Hepatocyte (in vitro differentiated cells): ENCODE measurements at regions not wholly inside any gene's neighbourhood (a gene's known extent, or its start where the extent isn't known, plus 50 kb on each side); places are given as distances from the start of the nearest gene placed in this dataset.

Source experiments
- DNase-seq: peaks from one replicate; pipeline ENCODE4 v3.0.0-alpha.2; 2016; ENCODE audit warnings: low spot score
- H2AFZ ChIP-seq: fragments of 200-600 bp; sonication (generic); 2 replicates; pipeline ENCODE4 v1.6.0; 2016; ENCODE audit warnings: antibody characterized with exemption, mild to moderate bottlenecking
- H3K27ac ChIP-seq: fragments of 200-600 bp; sonication (generic); 2 replicates; pipeline ENCODE4 v1.5.1; 2016; ENCODE audit warnings: mild to moderate bottlenecking
- H3K27me3 ChIP-seq: fragments of 200-600 bp; sonication (generic); 2 replicates; pipeline ENCODE4 v1.6.1; 2016
- H3K36me3 ChIP-seq: fragments of 200-600 bp; sonication (generic); replicated peaks from 2 replicates; pipeline ENCODE4 v1.5.1; 2016; ENCODE audit warnings: low read depth; ENCODE audit not compliant: insufficient read depth
- H3K4me1 ChIP-seq: fragments of 200-600 bp; sonication (generic); 2 replicates; pipeline ENCODE4 v1.5.1; 2016; ENCODE audit warnings: mild to moderate bottlenecking, moderate library complexity; ENCODE audit not compliant: insufficient read depth
- H3K4me2 ChIP-seq: fragments of 200-600 bp; sonication (generic); 2 replicates; pipeline ENCODE4 v1.6.0; 2016
- H3K4me3 ChIP-seq: fragments of 200-600 bp; sonication (generic); 2 replicates; pipeline ENCODE4 v1.5.1; 2016; ENCODE audit warnings: mild to moderate bottlenecking
- H3K79me2 ChIP-seq: fragments of 200-600 bp; sonication (generic); 2 replicates; pipeline ENCODE4 v1.6.0; 2017; ENCODE audit warnings: mild to moderate bottlenecking
- H3K9me2 ChIP-seq: fragments of 200-600 bp; sonication (generic); replicated peaks from 2 replicates; pipeline ENCODE4 v1.6.0; 2017; ENCODE audit warnings: mild to moderate bottlenecking; ENCODE audit not compliant: insufficient read depth
- H3K9me3 ChIP-seq: fragments of 200-600 bp; sonication (generic); 2 replicates; pipeline ENCODE4 v1.5.1; 2016; ENCODE audit warnings: low read depth, mild to moderate bottlenecking
- H4K20me1 ChIP-seq: fragments of 200-600 bp; sonication (generic); 2 replicates; pipeline ENCODE4 v1.6.0; 2016; ENCODE audit warnings: mild to moderate bottlenecking; ENCODE audit not compliant: insufficient read depth, poor library complexity, severe bottlenecking
- EZH2 ChIP-seq: fragments of 200-600 bp; sonication (generic); IDR thresholded peaks from 2 replicates; pipeline ENCODE4 v1.6.1; 2016; ENCODE audit warnings: antibody characterized with exemption, mild to moderate bottlenecking, borderline replicate concordance
- EZH2phosphoT487 ChIP-seq: fragments of 200-600 bp; sonication (generic); IDR thresholded peaks from one replicate; pipeline ENCODE4 v1.6.1; 2018; ENCODE audit warnings: antibody characterized with exemption, mild to moderate bottlenecking, low read depth, moderate library complexity; ENCODE audit not compliant: unreplicated experiment, severe bottlenecking
- WGBS: methylation state at CpG from one replicate; pipeline ENCODE4 v1.1.6; 2016; ENCODE audit warnings: low lambda C conversion rate; ENCODE audit errors: missing lambda C conversion rate; 5-methylcytosine and 5-hydroxymethylcytosine counted together
- TF ChIP-seq, protein P1 (sequence below): fragments of 200-600 bp; sonication (generic); IDR thresholded peaks from 2 replicates; pipeline ENCODE4 v1.5.1; 2016; ENCODE audit warnings: antibody characterized with exemption, mild to moderate bottlenecking; ENCODE audit not compliant: poor library complexity

DNA sequence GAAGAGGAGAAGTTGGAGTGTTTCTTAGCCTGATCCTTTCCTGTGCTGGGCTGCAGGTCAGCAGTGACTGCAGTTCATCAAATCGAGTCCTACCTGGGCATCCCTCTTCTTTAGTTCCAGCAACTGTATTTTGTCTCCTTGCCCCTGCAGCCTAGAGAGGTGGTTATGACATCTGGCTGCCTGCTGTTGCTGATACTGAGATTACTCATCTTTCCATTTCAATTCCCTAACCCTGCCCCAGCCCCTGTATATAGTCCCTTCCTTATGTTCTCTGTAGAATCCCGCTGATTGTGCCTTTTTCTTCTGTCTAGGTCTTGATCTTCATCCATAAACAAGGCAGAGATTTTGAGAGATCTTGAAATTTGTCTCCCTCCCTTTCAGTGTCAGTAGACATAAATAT, 393.3 kb downstream of the EDEM1 start:
- no peaks in the 10 kb centered on the region for H4K20me1 ChIP-seq
- H3K9me3 ChIP-seq: no peaks in the 10 kb centered on the region
- no peaks in the 10 kb centered on the region for H3K36me3 ChIP-seq
- no peak for DNase-seq
- no peak overlapping the region for H3K27ac ChIP-seq
- no peaks in the 10 kb centered on the region for H3K79me2 ChIP-seq
- H3K27me3 ChIP-seq: no peaks in the 10 kb centered on the region
- TF ChIP-seq EZH2: no peak
- TF ChIP-seq, protein P1, sequence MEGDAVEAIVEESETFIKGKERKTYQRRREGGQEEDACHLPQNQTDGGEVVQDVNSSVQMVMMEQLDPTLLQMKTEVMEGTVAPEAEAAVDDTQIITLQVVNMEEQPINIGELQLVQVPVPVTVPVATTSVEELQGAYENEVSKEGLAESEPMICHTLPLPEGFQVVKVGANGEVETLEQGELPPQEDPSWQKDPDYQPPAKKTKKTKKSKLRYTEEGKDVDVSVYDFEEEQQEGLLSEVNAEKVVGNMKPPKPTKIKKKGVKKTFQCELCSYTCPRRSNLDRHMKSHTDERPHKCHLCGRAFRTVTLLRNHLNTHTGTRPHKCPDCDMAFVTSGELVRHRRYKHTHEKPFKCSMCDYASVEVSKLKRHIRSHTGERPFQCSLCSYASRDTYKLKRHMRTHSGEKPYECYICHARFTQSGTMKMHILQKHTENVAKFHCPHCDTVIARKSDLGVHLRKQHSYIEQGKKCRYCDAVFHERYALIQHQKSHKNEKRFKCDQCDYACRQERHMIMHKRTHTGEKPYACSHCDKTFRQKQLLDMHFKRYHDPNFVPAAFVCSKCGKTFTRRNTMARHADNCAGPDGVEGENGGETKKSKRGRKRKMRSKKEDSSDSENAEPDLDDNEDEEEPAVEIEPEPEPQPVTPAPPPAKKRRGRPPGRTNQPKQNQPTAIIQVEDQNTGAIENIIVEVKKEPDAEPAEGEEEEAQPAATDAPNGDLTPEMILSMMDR: no peak
- WGBS: 83% methylated on average over 2 of the region's 2 CpGs
- H3K4me2 ChIP-seq: no peak overlapping the region
- H2AFZ ChIP-seq: no peak overlapping the region
- no peaks in the 10 kb centered on the region for H3K9me2 ChIP-seq
- no peak overlapping the region for H3K4me3 ChIP-seq
- H3K4me1 ChIP-seq: no peaks in the 10 kb centered on the region

DNA sequence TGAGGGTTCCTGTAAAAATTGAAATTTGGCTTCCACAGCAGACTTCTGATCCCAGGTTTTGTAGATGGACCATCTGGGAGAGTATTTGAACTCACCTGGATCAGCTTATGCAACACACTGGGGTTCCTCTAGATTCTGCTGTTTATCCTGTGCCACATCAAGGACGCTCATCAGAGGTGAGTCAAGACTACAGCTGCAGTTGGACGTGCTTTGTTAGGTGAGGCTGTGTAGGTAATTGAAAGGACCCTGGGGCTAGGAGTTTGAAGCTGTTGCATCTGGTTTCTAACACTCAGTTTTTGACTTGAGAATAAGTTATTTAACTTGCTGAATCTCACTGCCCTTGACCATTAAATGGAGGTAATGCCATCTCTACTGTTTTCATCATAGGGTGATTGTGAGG, 394.2 kb downstream of the EDEM1 start:
- TF ChIP-seq, protein P1: no peak
- TF ChIP-seq EZH2phosphoT487: no peak
- H3K27me3 ChIP-seq: no peaks in the 10 kb centered on the region
- DNase-seq: no peak
- no peak overlapping the region for H3K4me3 ChIP-seq
- no peak overlapping the region for H3K4me2 ChIP-seq
- H3K9me2 ChIP-seq: no peaks in the 10 kb centered on the region
- no peak overlapping the region for H3K27ac ChIP-seq
- H3K36me3 ChIP-seq: no peaks in the 10 kb centered on the region
- no peaks in the 10 kb centered on the region for H3K4me1 ChIP-seq
- H4K20me1 ChIP-seq: no peaks in the 10 kb centered on the region
- H3K79me2 ChIP-seq: no peaks in the 10 kb centered on the region
- H2AFZ ChIP-seq: no peak overlapping the region
- 68% methylated on average over 2 of the region's 2 CpGs for WGBS
- no peaks in the 10 kb centered on the region for H3K9me3 ChIP-seq

- Histone ChIP-seq H3K9me2 (no peaks in the 10 kb centered on the region), H3K4me3 (no peak overlapping the region), H3K9me3 (no peaks in the 10 kb centered on the region), H3K79me2 (no peaks in the 10 kb centered on the region), H3K4me1 (no peaks in the 10 kb centered on the region), H3K27me3 (no peaks in the 10 kb centered on the region), H3K27ac (no peak overlapping the region), H4K20me1 (no peaks in the 10 kb centered on the region), H3K36me3 (no peaks in the 10 kb centered on the region), H3K4me2 (no peak overlapping the region), H2AFZ (no peak overlapping the region)
- TF ChIP-seq, protein P1: no peak
- TF ChIP-seq EZH2 (no peak), EZH2phosphoT487 (no peak)
- DNase-seq: no peak
- 51% methylated on average over 4 of the region's 4 CpGs for WGBS
Measured at GRCh38 chr3:5583920-5584319, 396.4 kb downstream of the EDEM1 start.

DNA sequence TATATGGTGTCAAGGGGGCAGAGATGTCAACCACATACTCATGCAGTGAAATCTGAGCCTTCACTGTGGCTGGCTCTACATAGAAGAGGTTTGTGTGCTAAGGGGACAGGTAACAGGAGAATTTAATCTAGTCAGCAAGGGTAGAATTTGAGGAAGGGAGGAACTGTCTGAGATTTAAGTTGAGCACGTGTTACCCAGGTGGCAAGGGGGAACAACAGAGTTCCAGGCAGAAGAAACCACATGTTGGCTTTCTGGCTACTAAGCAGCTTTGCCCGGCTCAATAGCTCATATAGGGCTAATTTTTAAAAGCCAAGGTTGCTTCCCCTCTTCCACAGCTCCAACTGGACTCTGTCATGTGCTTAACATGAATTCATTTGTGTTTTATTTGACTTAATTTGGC, 397.6 kb downstream of the EDEM1 start:
- H3K27me3 ChIP-seq: no peaks in the 10 kb centered on the region
- H3K79me2 ChIP-seq: no peaks in the 10 kb centered on the region
- WGBS: 92% methylated on average over 2 of the region's 2 CpGs
- no peak for DNase-seq
- TF ChIP-seq EZH2phosphoT487 (no peak), EZH2 (no peak)
- TF ChIP-seq, protein P1: no peak
- no peaks in the 10 kb centered on the region for H3K4me1 ChIP-seq
- no peaks in the 10 kb centered on the region for H3K36me3 ChIP-seq
- H3K4me3 ChIP-seq: no peak overlapping the region
- H2AFZ ChIP-seq: no peak overlapping the region
- H4K20me1 ChIP-seq: no peaks in the 10 kb centered on the region
- no peak overlapping the region for H3K27ac ChIP-seq
- no peak overlapping the region for H3K4me2 ChIP-seq
- no peaks in the 10 kb centered on the region for H3K9me3 ChIP-seq
- H3K9me2 ChIP-seq: no peaks in the 10 kb centered on the region
